ENCODE measurements at regions not wholly inside any gene's neighbourhood (a gene's known extent, or its start where the extent isn't known, plus 50 kb on each side); places are given as distances from the start of the nearest gene placed in this dataset.

GRCh38 chr18:71837547-71837946, 706.6 kb downstream of the CBLN2 start:
- no peak overlapping the region for H3K4me3 ChIP-seq (ENCODE audit: low read depth, low read length)
- TF ChIP-seq CTCF (IDR thresholded peaks at IDR 0.05; ENCODE audit: insufficient read depth, low read depth, low read length, missing control alignments): no peak
- DNase-seq (ENCODE audit: low read depth): no peak

GRCh38 chr18:71832946-71833617, 711.1 kb downstream of the CBLN2 start:
- no peak overlapping the region for H3K4me3 ChIP-seq (ENCODE audit: low read depth, low read length)
- TF ChIP-seq CTCF (IDR thresholded peaks at IDR 0.05; ENCODE audit: insufficient read depth, low read depth, low read length, missing control alignments): no peak
- no peak for DNase-seq (ENCODE audit: low read depth)

- H3K4me3 ChIP-seq (ENCODE audit: low read depth, low read length): no peak overlapping the region
- no peak for DNase-seq (ENCODE audit: low read depth)
- TF ChIP-seq CTCF (IDR thresholded peaks at IDR 0.05; ENCODE audit: insufficient read depth, low read depth, low read length, missing control alignments): no peak
Observed at GRCh38 chr18:71831039-71831438, 713.1 kb downstream of the CBLN2 start.

- no peak overlapping the region for H3K4me3 ChIP-seq (ENCODE audit: low read depth, low read length)
Observed at GRCh38 chr18:71827301-71827700, 716.8 kb downstream of the CBLN2 start.

GRCh38 chr18:71815305-71815704, 728.8 kb downstream of the CBLN2 start:
- TF ChIP-seq CTCF (IDR thresholded peaks at IDR 0.05; ENCODE audit: insufficient read depth, low read depth, low read length, missing control alignments): no peak
- DNase-seq (ENCODE audit: low read depth): no peak
- H3K4me3 ChIP-seq (ENCODE audit: low read depth, low read length): no peak overlapping the region

More at GRCh38 chr18:71827301-71827700, 716.8 kb downstream of the CBLN2 start:
- TF ChIP-seq CTCF (IDR thresholded peaks at IDR 0.05; ENCODE audit: insufficient read depth, low read depth, low read length, missing control alignments): no peak
- DNase-seq (ENCODE audit: low read depth): no peak

GRCh38 chr18:71809711-71810110, 734.4 kb downstream of the CBLN2 start:
- H3K4me3 ChIP-seq (ENCODE audit: low read depth, low read length): no peak overlapping the region
- no peak for DNase-seq (ENCODE audit: low read depth)
- no peak for TF ChIP-seq CTCF (IDR thresholded peaks at IDR 0.05; ENCODE audit: insufficient read depth, low read depth, low read length, missing control alignments)

GRCh38 chr18:71808616-71809015, 735.5 kb downstream of the CBLN2 start:
- no peak for DNase-seq (ENCODE audit: low read depth)
- TF ChIP-seq CTCF (IDR thresholded peaks at IDR 0.05; ENCODE audit: insufficient read depth, low read depth, low read length, missing control alignments): no peak
- H3K4me3 ChIP-seq (ENCODE audit: low read depth, low read length): no peak overlapping the region

Measured in GM12865 (cell line).